ENCODE measurements at regions not wholly inside any gene's neighbourhood (a gene's known extent, or its start where the extent isn't known, plus 50 kb on each side); places are given as distances from the start of the nearest gene placed in this dataset.

DNA sequence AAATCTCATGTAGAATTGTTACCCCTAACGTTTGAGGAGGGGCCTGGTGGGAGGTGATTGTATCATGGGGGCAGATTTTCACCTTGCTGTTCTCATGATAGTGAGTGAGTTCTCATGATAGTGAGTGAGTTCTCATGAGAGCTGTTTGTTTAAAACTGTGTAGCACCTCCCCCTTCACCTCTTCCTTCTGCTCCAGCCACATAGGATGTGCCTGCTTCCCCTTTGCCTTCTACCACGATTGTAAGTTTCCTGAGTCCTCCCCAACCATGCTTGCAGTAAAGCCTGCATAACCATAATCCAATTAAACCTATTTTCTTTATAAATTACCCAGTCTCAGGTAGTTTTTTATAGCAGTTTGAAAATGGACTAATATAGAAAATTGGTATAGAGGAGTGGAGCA, 1783.7 kb upstream of the CDH9 start:
- no peak overlapping the region for H2AFZ ChIP-seq (ENCODE audit: low read depth, low read length)
- no peak overlapping the region for H3K4me2 ChIP-seq (ENCODE audit: insufficient read depth, low read length)

DNA sequence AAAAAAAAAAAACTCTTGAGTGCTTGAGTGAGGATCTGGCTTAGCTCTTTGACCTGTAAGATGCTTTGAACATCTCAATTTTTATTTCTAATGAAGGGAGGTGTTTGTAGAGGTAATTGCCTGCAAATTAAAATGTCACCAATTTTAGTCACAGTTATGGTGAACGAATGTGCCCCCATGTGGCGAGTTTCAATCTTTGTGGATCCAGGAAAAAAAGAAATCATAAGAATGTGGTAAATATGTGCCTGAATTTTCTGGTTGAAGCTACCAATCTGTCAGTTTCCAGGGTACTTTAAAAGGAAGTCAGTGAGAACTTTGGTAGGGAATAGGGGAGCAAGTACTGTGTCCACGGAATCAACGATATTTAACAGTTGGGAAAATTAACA, 1772.4 kb upstream of the CDH9 start:
- Histone ChIP-seq H3K4me2 (ENCODE audit: insufficient read depth, low read length) (no peak overlapping the region), H2AFZ (ENCODE audit: low read depth, low read length) (no peak overlapping the region), H3K27me3 (ENCODE audit: insufficient read depth, low read length, poor library complexity) (no peaks in the 10 kb centered on the region), H4K20me1 (ENCODE audit: insufficient read depth, low read length) (no peaks in the 10 kb centered on the region), H3K9ac (ENCODE audit: low read depth, low read length) (no peak overlapping the region), H3K4me3 (ENCODE audit: low read depth in 1 of 2, low read length in 2 of 2) (no peak overlapping the region), H3K27ac (ENCODE audit: low read length) (no peak overlapping the region), H3K36me3 (ENCODE audit: insufficient read depth, low read length) (no peaks in the 10 kb centered on the region), H3K79me2 (ENCODE audit: insufficient read depth, low read length) (no peaks in the 10 kb centered on the region), H3K4me1 (ENCODE audit: insufficient read depth, low read length) (no peaks in the 10 kb centered on the region), H3K9me3 (ENCODE audit: insufficient read depth, low read length, severe bottlenecking) (peaks cover 8% of the 10 kb centered on the region)
- no peak for ATAC-seq (ENCODE audit: insufficient read depth, low read depth)
- TF ChIP-seq, protein P1, sequence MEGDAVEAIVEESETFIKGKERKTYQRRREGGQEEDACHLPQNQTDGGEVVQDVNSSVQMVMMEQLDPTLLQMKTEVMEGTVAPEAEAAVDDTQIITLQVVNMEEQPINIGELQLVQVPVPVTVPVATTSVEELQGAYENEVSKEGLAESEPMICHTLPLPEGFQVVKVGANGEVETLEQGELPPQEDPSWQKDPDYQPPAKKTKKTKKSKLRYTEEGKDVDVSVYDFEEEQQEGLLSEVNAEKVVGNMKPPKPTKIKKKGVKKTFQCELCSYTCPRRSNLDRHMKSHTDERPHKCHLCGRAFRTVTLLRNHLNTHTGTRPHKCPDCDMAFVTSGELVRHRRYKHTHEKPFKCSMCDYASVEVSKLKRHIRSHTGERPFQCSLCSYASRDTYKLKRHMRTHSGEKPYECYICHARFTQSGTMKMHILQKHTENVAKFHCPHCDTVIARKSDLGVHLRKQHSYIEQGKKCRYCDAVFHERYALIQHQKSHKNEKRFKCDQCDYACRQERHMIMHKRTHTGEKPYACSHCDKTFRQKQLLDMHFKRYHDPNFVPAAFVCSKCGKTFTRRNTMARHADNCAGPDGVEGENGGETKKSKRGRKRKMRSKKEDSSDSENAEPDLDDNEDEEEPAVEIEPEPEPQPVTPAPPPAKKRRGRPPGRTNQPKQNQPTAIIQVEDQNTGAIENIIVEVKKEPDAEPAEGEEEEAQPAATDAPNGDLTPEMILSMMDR (IDR thresholded peaks at IDR 0.05; ENCODE audit: borderline replicate concordance, extremely low read depth, low read length, poor library complexity, severe bottlenecking) = no peak
- TF ChIP-seq EZH2 (IDR thresholded peaks at IDR 0.05; ENCODE audit: borderline replicate concordance, low read depth, low read length, severe bottlenecking) = no peak
- no peak for DNase-seq

More for the DNA sequence above, 1783.7 kb upstream of the CDH9 start:
- DNase-seq (no peak), ATAC-seq (ENCODE audit: insufficient read depth, low read depth) (no peak)
- H3K9ac ChIP-seq (ENCODE audit: low read depth, low read length) = no peak overlapping the region
- H3K79me2 ChIP-seq (ENCODE audit: insufficient read depth, low read length) = no peaks in the 10 kb centered on the region
- no peak overlapping the region for H3K27ac ChIP-seq (ENCODE audit: low read length)
- H3K4me1 ChIP-seq (ENCODE audit: insufficient read depth, low read length) = no peaks in the 10 kb centered on the region
- H4K20me1 ChIP-seq (ENCODE audit: insufficient read depth, low read length) = no peaks in the 10 kb centered on the region
- H3K36me3 ChIP-seq (ENCODE audit: insufficient read depth, low read length) = no peaks in the 10 kb centered on the region
- no peak overlapping the region for H3K4me3 ChIP-seq (ENCODE audit: low read depth in 1 of 2, low read length in 2 of 2)
- H3K27me3 ChIP-seq (ENCODE audit: insufficient read depth, low read length, poor library complexity) = no peaks in the 10 kb centered on the region
- TF ChIP-seq, protein P1 (IDR thresholded peaks at IDR 0.05; ENCODE audit: borderline replicate concordance, extremely low read depth, low read length, poor library complexity, severe bottlenecking) = no peak
- TF ChIP-seq EZH2 (IDR thresholded peaks at IDR 0.05; ENCODE audit: borderline replicate concordance, low read depth, low read length, severe bottlenecking) = no peak
- H3K9me3 ChIP-seq (ENCODE audit: insufficient read depth, low read length, severe bottlenecking) = peaks cover 7% of the 10 kb centered on the region

DNA sequence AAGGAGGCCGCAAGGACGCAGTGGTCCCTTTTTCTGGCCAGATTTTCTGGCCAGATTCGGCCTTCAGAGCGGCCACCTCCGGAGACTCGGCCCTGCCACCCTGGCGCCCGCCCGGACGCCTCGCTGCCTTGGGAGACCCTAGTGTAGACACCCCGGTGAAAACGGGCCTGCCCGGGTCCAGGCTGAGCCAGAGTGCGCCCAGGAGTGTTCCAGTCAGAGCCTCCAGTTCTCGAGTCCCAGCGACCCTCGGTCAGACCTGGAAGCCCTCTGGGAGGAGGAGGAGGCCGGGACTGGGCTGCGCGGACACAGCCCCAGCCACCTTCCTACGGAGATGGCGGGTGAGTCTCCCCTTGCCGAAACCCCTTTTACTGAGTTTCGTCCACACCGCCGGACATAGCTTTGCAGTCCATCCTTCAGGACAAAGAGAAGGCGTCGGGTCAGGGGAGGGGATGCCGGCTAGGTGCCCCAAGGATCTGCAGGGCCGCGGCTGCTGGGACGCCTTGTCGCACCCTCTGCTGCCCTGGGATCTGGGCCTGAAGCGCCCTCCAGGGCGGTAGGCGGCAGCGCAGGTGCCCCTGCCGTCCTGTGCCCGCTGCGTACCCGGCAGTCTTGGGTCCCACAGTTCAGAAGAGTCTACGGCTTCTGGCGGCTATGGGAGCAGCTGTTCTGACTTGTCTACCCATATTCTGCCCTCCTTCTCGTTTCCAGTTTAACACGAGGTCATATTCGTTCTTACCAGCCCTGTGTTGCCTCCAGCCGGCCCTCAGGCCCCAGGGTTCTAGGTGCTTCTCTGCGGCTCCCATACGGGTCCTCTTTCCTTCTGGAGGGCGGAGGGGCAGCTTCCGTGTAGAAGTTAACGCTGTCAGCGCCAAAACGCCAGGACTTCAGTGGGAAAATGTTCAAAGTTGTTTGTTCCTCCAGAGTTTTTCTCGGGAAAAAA, 1771.7 kb upstream of the CDH9 start:
- Histone ChIP-seq H4K20me1 (ENCODE audit: insufficient read depth, low read length) (no peaks in the 10 kb centered on the region), H3K79me2 (ENCODE audit: insufficient read depth, low read length) (no peaks in the 10 kb centered on the region), H2AFZ (ENCODE audit: low read depth, low read length) (no peak overlapping the region), H3K9ac (ENCODE audit: low read depth, low read length) (no peak overlapping the region), H3K9me3 (ENCODE audit: insufficient read depth, low read length, severe bottlenecking) (peaks cover 8% of the 10 kb centered on the region), H3K36me3 (ENCODE audit: insufficient read depth, low read length) (no peaks in the 10 kb centered on the region), H3K27ac (ENCODE audit: low read length) (no peak overlapping the region), H3K4me1 (ENCODE audit: insufficient read depth, low read length) (no peaks in the 10 kb centered on the region), H3K4me3 (ENCODE audit: low read depth in 1 of 2, low read length in 2 of 2) (no peak overlapping the region), H3K27me3 (ENCODE audit: insufficient read depth, low read length, poor library complexity) (no peaks in the 10 kb centered on the region), H3K4me2 (ENCODE audit: insufficient read depth, low read length) (no peak overlapping the region)
- TF ChIP-seq, protein P1 (IDR thresholded peaks at IDR 0.05; ENCODE audit: borderline replicate concordance, extremely low read depth, low read length, poor library complexity, severe bottlenecking) = no peak
- no peak for TF ChIP-seq EZH2 (IDR thresholded peaks at IDR 0.05; ENCODE audit: borderline replicate concordance, low read depth, low read length, severe bottlenecking)
- no peak for DNase-seq
- ATAC-seq (ENCODE audit: insufficient read depth, low read depth) = no peak

Measured in DND-41 (cell line).